Eye (tissue), 1 donor: ENCODE measurements at regions not wholly inside any gene's neighbourhood (a gene's known extent, or its start where the extent isn't known, plus 50 kb on each side); places are given as distances from the start of the nearest gene placed in this dataset.
A peak's percentile ranks its signal among the peaks of the same experiment; 100 is the strongest.

Source experiments
- DNase-seq: peaks from one replicate; pipeline ENCODE4 v3.0.0-alpha.2; 2015

DNA sequence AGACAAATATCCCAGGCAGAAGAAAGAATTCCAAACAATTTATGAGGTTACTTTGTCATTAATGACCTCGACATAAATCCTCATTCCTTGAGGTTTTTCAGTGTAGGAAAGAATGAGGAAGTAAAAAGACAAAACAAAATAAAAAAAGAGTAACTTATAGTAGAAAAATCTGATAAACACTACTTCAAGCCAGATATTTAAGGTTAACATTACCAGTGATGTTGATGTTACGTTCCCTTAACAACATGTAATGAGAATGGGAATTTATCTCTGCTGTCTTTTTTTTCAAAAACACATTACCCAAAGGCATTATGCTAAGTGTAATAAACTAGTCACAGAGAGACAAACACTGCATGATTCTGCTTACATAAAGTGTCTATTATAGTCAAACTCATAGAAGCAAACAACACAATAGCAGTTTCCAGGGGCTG lies 935.1 kb downstream of the SLITRK1 start:
- no peak for DNase-seq

- no peak for DNase-seq
Observed at GRCh38 chr13:82938644-82939043, 943.6 kb downstream of the SLITRK1 start.

GRCh38 chr13:82934000-82934399 lies 948.3 kb downstream of the SLITRK1 start:
- DNase-seq: peak; percentile 14

- DNase-seq: no peak
Observed at GRCh38 chr13:82925114-82925513, 957.2 kb downstream of the SLITRK1 start.

DNA sequence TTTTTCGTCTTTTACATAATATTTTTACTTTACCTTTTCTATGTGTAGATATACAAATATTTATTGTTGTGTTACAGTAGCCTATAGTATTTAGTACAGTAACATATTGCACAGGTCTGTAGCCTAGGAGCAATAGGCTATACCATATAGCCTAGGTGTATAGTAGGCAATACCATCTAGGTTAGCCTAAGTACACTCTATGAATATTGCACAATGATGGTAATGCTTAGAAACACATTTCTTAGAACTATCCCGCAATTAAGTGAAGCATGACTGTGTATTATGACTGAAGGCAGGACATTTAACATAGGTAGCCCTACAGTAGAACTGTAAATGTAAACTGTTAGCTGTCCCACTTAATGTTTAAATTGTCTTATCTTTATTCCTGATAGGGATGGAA lies 964.3 kb downstream of the SLITRK1 start:
- no peak for DNase-seq

DNA sequence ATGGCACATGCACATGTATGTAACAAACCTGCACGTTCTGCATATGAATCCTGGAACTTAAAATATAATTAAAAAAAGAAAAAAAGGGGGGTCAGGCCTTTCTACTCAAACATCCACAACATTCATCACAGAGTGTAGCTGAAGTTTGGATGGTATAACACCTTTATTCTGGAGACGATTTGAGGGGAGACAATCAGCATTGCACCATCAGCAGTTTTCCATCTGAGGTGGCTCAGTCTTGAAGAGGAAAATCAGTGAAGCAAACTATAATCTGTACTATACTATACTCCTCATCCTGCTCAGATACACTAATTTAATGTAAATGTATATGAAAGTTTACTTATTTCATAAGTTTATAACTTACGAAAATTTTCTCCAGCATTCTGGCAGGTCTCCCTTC lies 969.7 kb downstream of the SLITRK1 start:
- DNase-seq: no peak

DNA sequence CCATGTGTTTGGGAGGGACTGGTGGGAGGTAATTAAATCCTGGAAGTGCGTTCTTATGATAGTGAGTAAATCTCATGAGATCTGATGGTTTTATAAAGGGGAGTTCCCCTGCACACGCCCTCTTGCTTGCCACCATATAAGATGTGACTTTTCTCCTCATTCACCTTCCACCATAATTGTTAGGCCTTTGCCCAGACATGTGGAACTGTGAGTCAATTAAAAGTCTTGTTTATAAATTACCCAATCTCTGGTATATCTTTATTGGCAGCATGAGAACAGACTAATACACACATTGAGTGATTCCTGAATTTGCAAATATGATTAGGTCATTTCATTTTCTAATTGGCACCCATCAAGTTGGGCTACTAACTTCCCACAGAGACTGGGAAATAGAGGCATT lies 977.2 kb downstream of the SLITRK1 start:
- no peak for DNase-seq

GRCh38 chr13:82900453-82900852 lies 981.8 kb downstream of the SLITRK1 start:
- DNase-seq: no peak

DNA sequence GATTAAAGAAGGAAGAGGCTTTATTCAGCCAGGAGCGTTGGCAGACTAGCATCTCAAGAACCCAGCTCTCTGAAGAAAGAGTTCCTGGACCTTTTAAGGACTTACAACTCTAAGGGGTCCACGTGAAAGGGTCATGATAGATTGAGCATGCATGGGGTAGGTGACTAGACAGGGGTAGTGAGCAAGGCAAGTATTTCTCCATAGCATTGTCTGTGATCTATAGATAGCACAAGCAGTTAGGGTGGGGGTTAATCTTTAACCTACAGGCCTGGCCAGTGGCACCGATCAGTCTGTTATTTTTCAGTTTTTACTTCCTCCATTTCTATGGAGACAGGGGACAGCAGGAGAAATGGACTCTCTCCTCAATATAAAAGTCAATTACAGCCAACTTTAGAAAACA lies 983.7 kb downstream of the SLITRK1 start:
- DNase-seq: no peak

DNA sequence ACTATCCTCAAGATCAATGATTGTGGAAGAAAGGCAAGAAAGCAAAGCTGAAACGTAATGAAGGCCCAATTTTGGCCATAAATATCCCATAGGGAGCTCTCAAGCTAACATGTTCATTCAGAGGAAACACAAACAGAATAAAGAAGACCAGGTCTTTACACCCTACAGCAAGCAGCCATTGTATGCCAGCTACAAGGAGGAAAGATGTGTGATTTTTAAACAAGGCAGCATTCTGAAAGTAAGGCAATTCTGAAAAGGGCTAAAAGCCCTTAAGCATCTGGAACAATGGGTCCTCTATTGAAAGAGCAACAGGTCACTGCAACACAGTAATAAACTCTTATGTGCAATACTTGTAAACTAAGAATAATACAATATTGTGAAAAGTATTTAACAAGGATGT lies 1002.4 kb downstream of the SLITRK1 start:
- DNase-seq: no peak

GRCh38 chr13:82878536-82878935 lies 1003.7 kb downstream of the SLITRK1 start:
- no peak for DNase-seq

- DNase-seq: no peak
Observed at GRCh38 chr13:82867284-82867683, 1015.0 kb downstream of the SLITRK1 start.

GRCh38 chr13:82850644-82851043 lies 1031.6 kb downstream of the SLITRK1 start:
- no peak for DNase-seq

- DNase-seq: no peak
Observed at GRCh38 chr13:82848766-82849165, 1033.5 kb downstream of the SLITRK1 start.

DNA sequence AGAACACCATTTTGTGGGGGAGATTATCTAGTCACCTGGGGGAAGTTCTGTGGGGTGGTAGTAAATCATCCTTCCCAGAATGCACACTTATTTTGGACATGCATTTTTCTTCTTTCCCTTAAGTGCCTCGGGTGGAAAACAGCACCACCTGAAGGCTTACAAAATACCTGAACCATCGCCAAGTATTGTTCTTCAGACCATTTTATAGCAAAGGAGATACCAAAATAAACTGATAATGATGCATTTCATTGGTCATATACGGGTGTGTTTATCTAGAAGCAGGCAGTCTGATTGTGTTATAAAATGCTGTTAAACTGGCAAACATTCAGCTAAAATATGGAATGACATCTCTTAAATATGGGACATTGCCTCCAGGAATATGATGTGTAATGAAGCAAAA lies 1034.7 kb downstream of the SLITRK1 start:
- no peak for DNase-seq

DNA sequence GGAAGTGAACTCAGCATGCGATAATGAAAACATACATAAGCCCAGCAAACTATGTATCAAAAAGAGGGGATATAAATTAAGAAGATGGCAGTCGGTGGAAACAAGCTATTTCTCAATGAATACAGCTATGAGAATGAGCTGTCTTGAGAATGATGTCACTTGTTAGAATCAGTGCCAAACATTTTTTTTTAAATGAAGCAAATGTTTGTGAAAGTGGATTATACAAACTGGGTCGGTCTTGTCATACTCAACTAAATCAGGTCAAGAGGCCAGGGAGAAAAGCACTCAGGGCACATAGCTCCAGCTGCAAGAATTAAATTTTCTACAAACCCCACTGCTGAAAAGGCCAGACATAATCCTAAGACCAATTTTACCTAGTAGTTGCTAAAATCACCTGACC lies 1048.4 kb downstream of the SLITRK1 start:
- DNase-seq: no peak

DNA sequence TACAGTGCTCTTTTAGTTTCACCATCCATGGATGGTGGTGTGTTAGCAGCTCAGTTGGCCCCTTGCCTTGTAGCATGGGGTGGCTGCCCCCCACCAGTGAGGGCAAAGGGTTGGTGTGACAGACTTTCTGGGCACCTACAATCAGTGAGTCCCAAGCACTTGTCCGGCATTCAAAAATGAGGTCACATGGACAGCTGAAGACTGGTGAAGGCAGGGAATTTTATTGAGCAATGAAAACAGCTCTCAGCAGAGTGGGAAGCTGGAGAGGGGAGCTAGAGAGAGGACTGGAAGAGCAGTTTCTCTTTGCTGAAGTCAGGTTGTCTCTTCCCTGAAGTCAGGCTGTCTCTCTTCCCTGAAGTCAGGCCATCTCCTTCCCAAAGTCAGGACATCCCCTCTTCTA lies 1053.2 kb downstream of the SLITRK1 start:
- no peak for DNase-seq

DNA sequence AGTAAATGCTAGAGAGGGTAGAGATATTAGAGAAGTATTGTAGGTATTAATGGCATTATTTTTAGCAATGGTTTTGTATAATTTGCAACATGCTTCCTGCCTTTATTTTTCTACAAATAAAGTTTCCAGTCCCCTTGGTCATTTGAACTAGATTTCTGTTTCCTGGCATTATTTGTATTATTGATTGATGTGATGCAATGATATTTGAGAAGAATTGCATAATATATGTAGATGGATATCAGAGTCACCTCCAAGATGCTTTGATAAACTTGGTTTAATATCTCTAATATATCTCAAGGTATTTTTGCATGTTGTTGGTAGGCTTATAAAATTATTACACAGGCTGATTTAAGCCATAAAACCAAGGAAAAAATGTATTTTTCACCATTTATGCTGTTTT lies 1054.5 kb downstream of the SLITRK1 start:
- DNase-seq: no peak

- no peak for DNase-seq
Observed at GRCh38 chr13:82822935-82823334, 1059.3 kb downstream of the SLITRK1 start.

GRCh38 chr13:82817133-82817532 lies 1065.1 kb downstream of the SLITRK1 start:
- no peak for DNase-seq

- no peak for DNase-seq
Observed at GRCh38 chr13:82815791-82816190, 1066.5 kb downstream of the SLITRK1 start.

DNA sequence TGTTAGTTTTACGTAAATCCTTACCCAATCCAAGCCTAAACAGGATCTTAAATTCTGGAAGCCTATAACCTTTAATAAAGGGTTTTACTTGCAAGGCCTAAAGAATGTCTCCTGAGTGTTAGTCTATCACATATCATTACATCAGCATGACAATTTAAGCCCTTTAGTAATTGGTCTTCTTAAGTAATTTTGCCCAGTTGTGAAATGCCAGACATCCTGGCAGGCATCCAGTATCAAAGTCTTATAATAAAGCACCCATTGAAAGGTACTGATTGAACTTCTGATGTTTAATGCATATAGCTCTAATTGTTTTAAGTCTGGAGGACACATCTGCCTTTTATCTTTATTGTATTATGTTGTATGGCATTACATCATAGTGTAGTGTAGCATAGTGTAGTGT lies 1078.9 kb downstream of the SLITRK1 start:
- no peak for DNase-seq

DNA sequence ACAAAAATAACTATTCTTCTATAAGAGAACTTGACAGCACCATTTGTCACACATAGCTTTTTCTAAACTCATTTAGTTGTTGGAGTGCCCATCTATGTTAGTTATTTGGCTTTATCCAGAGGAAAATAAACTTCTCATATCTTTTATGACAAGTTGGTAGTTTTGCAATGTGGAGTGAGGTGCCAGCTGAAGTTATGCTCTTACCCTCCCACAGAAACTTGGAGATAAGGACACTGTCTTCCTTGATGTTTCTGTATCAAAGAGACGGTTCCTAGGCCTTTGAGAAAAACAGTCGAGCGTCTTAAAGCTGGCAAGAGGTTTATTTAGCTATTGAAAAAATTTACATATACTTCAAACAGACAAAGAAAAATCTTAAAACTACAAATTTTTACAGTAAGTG lies 1079.7 kb downstream of the SLITRK1 start:
- no peak for DNase-seq

DNA sequence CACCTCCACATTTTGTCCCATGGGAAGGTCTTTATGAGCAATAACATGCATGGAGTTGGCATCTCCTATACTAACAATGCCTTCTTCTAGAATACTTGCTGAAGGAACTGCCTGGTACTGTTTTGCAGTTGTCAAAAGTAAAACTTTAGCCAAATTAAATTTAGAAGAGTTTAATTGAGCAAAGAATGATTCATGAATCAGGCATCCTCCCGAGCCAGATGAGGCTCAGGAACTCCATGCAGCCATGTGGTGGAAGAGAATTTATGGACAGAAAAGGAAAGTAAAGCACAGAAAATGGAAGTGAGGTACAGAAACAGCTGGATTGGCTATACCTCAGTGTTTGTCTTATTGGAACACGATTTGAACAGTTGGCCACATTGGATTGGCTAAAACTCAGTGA lies 1081.9 kb downstream of the SLITRK1 start:
- DNase-seq: no peak

GRCh38 chr13:82797876-82798275 lies 1084.4 kb downstream of the SLITRK1 start:
- DNase-seq: no peak

DNA sequence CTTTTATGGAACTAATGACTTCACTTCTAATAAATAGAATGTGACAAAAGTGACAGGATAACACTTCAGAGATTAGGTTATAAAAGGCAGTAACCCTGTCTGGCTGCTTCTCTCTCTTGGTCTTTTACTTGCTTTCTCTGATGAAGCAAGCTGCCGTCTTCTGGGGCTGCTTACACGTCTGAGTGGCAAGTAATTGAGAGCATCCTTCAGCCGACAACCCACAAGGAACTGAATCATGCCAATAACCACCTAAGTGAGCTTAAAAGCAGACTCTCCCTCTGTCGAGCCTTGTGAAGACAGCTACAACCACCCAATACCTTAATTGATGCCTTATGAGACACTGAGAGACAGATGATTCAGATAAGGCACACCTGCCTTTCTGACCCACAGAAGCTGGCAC lies 1091.2 kb downstream of the SLITRK1 start:
- DNase-seq: peak; percentile 10
